NCI-H345 treated with DMSO at 0.1 percent for 48 hours (cell line): ENCODE measurements at regions not wholly inside any gene's neighbourhood (a gene's known extent, or its start where the extent isn't known, plus 50 kb on each side); places are given as distances from the start of the nearest gene placed in this dataset.

Experiments
- DNase-seq: peaks from one replicate; lab custom pipeline; 2025; ENCODE audit not compliant: unreplicated experiment; lab: John Stamatoyannopoulos, UW

DNA sequence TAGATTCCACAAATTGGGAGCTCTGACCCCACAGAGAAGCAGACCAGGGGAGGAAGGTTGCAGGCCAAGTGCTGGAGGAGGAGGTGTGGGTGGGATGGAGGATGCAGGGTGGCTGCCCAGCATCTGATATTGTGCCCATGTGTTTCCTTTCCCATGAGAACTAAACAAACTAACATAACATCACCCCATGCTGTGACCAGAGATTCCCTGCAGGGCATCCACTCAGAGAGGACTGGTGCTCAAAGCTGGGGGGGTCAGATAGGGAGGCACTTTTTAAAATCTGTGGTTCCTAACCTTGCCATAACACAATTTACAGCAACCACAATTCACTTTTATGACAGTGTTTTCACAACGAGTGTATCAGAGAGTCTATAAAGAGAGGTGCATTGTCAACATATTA is 1277.6 kb downstream of the AACS start:
- no peak for DNase-seq

DNA sequence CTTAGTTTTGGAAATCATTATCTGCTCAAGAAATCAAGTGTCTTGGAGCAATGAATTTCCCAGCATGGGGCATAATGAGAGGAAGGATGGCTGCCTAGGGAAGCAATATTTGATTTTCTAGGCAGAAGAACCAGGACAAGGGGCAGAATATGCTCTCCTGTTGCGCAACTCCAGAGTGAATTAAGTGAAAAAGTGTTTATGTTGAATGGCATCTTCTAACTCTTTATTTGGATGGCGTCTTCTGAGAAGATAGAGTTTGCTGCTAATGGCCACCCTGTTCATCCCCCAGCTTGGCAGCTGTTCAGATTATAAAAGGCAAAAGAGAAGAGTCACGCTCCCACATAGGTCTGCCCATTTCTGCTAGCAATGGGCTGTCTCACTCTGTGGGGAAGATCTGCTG is 1278.1 kb downstream of the AACS start:
- no peak for DNase-seq

DNA sequence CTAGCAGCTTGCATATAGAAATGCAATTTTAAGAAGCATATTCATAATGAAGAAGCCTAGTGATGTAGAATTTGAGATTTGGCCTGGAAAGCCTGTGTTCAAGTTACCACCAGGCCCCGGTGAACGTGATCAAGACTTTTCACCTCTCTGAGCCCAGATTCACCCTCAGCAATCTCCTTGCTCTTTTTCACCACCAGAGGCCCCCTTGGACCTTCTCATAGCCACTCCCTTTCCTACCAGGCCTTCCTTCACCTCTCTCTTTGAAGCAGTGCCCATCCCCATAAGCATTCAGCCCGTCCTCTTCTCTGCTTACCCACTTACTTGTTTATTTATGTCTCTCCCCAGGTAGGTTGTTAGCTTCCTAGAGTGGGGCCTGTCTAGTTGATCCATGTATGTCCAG is 1280.9 kb downstream of the AACS start:
- DNase-seq, result no peak

DNA sequence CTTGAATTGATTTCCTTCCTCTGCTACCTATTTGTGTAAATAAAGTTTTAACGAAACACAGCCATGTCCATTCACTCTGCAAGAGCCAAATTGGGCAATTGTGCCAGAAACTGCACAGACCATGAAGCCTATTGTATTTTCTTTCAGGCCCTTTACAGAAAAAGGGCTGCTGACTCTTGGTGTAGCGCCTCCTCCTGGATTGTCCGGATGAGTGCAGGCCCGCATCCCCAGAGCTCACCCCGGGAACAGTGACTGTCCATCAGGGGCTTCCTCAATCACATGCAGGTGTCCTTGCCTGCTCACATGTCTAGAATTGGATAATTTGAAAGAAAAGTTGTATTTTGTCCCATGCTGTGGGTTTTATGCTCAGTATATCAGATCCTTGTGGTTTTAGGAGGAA is 1282.2 kb downstream of the AACS start:
- DNase-seq, result no peak

DNA sequence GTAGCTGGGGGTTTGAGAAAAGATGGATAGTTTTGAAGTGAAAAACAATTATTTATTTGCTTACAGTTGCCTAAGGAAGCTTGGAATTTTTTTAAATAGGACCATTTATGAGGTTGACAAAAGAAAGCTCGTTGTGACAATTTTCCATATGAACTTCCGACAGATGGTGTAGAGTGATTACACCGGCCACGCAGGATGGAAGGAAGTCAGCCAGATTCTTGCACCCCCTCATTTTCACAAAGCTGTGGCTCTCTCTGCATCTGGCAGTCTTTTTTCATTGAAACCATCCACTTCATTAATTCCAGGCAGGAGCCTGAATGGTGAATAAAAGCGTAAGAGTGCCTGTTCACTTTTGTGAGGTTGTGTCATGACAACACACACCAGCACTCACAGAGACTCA is 1284.1 kb downstream of the AACS start:
- no peak for DNase-seq

DNA sequence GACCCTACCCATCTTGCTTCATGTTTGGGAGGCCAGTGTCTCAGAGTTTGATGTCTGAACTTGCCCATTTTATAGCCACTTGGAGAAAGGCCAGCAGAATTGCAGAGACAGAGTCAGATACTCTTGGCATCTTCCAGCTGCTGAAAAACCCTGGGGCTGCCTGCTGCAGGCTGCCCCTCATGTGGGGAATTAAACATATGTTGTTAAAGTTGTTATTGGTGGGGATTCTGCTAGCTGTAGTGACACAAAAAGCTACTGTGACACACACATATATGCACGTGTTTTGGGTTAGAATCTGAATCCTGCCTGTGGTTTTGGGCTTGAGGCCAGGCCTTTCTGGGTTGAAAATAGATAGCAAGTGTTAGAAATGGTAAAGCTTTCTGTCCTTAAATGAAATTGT is 1288.4 kb downstream of the AACS start:
- DNase-seq, result no peak

DNA sequence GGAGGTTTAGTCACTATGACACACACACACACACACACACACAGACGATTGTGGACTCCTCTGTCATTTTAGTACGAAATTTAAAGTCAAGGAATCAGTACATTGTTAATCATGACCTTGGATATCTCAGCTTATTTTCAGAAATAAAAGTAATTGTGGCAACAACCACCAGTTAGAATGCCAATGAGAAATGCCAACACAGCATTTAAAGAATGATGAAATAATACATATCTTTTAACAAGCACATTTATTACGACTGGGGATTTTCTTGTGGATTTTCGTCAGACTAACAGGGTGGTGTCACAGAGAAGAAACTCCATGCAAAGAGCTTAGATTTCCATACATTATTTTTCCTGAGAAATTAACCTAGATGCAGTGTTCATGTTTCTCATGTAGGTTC is 1289.4 kb downstream of the AACS start:
- DNase-seq, result no peak

DNA sequence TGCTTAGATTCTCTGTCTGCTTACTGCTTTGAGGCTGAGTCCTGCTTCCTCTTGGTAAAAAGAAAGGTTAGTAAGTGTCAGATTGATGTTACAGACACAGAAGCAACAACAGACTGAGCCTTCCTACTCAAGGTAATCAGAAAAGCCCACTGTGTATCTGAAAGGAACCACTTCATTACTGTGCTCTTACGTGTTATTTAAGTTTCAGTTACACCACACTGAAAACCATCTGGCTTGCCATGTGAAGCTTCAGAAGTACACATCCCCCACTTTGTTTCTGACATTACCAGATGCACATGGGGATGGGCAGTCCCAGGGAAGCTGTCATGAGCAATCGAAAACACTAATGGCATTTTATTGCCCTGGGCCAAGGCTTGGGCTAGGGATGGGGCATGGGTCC is 1290.1 kb downstream of the AACS start:
- DNase-seq, result no peak

DNA sequence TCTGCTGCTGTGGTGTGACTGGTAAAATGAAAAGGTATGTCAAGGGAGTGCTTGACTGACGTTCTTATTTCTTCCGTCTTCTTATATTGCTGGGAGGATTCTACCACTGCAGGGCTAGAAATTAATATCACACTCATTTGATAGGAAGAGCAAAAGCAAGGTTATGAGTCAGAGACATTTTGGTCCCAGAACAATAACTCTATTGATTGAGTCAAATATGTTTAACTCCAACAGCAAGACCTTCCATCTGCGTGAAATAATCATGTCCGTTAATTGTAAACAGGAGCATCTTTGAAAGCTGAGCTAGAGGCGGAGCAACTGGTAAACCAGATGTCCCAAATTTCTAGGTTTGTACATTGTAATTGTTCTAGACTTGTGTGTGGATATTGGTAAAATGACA is 1293.6 kb downstream of the AACS start:
- DNase-seq, result no peak

DNA sequence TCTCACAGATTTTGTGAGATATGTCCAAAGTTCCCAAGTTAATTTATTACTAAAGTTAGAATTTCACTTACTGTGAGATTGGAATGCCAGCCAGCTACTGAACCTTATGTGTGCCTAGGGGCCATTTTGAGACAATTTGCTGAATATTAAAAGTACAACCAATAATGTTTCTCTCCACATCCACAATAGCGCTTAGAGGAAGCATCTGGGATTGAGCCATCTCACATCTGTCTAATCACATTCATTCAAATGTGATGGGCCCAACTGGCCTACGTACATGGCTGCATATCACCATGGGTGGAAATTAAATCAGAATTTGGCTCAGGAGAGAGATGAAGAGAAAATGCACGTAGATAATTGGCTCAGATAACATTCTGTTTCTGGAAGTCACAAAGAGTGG is 1294.0 kb downstream of the AACS start:
- no peak for DNase-seq

DNA sequence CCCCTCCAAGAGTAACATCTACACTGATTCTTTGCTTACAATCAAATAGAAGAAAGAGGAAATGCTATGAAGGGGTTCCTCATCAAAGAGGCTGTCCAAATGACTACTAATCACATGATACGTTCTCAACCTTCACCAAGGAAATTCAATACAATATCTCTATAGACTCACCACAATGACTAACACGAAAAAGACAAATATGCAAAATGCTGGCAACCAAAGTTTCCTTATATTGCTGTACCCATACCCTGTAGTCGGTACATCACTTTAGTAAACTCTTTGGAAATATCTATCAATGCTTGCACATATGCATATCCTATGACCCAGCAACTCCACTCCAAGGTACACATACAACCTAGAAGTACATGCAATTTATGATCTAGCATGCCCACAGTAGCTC is 1296.6 kb downstream of the AACS start:
- DNase-seq, result no peak

DNA sequence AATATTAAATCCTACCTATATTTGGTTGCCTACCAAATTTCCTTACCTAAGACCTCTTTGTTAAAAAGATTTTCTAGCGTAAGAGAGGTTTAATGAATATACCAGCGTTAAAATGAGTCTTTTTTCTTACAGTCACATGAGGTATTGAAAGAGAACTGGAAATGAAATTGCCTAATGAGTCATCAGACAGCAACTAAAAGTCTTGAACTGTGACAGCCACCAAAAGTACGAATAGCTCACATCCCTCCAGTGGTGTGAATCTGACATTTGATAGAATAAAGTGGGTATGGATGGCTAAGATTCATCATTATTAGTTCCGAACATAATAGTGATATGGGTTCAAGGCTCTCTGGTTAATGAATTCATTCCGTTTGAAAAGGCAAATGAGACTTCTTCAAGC is 1297.3 kb downstream of the AACS start:
- no peak for DNase-seq

DNA sequence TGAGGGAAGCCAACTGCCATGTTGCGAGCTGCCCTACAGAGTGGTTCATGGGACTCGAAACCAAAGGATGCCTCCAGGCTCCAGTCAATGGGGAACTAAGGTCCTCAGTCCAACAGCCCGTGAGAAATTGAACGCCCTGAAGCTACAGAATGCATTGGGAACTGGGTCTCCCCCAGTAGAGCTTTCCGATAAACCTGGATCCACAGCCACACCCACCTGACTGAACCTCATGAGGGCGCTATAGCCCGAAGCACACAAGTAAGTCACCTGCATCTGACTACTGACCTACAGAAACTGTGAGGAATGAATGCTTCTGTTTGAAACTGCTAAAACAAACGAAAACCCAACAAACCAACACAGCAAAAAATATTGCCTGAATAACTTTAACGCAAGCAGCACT is 1297.7 kb downstream of the AACS start:
- DNase-seq, result no peak

DNA sequence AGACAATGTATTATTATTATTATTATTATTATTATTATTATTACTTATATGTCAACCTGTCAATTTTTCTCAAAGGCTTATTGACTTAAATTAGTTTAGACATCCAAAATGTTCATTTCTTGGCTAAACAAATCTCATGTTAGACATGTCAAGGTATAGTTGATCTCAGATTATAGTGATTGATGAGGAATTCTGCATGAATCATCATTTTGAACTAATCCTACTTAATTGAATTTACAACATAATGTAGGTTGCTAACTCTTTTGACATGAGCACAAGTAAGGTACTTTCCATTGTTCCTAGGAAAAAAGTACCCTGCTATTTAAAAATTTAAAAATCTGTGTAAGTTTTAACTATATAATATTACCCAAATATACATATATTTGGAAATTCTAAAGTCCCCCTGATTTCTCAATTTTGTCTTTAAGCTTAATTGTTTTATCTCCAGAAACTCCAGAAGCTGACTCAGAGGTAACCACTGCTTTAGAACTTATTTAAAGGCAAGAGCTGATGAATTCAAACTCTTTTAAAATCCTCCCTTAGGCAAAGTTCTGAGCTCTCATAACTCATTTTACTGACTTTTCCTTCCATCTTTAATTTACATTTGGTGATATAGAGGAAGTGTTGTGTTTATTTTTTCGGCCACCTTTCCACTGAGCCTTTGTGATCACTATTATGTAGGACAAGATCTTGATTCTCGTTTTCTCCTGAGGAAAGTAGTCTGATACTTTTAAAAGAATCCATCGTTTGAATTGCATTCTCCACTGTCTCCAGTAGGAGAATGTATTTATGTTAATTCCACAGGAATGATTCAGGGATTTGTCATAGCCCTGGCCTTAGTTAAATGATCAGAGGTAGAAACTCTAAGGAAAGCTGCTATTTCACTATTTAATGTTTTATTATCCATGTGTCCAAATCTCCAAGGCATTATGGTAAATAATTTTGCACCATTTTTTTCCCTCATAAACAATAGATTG is 1304.5 kb downstream of the AACS start:
- no peak for DNase-seq

DNA sequence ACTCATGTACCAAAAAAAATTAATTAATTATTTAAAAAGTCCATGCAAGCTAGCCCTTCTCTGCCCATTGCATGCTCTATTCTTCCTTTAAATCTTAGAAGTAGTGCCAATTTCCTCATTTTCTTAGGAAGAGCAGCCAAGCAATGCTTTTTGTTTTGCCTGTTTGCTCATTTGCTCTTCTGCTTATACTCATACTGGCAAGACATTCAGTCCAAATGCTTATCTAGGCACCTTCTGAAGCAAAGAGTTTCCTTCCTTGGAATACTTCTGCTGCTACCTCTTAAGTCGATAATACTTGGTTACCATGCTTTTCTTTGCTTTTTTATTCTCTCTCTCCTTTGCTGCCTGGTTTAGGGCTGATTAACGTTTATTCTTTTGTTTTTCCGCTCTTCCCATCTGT is 1318.3 kb downstream of the AACS start:
- no peak for DNase-seq

DNA sequence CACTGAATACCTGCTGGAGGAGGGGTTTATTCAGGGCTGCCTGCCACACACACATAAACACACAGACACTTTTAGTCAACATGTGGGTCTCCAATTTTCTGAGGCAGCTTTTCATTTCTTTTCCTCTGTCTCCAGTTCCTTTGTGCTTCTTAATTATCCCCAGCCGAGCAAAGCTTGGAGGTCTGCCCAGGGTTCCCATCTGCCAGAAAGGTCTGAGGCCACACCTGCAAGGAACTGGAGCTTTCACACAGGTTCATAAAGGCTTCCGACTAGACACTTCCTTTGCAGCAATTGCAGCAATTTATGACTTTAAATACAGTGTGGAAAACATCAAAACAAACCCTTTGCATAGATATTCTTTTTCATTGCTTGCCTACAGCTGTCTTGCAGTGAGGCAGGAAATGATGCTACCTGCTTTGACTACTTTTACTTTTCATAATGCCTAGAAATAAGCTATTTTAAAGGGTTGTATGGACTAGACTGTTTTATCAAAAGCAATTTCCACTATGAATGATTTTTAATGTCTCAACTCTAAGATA is 1318.9 kb downstream of the AACS start:
- no peak for DNase-seq

DNA sequence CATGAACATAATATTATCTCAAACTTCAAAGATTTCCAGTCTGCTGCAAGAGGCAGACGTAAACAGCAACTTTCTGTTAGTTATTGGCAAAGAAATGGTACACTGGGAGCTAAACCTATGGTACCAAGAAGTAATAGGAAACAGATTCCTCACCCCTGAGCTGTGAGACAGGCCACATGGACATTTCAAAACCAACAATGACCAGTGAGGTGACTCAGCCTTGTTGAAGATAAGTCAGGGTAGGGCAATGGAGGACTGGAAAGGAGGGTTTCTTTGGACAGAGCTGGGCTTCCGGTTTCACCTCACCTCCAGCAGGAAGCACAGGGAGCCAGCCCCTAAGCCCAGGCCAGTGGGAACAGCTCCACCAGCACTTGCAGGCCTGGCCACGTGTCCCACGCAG is 1320.5 kb downstream of the AACS start:
- DNase-seq, result no peak

DNA sequence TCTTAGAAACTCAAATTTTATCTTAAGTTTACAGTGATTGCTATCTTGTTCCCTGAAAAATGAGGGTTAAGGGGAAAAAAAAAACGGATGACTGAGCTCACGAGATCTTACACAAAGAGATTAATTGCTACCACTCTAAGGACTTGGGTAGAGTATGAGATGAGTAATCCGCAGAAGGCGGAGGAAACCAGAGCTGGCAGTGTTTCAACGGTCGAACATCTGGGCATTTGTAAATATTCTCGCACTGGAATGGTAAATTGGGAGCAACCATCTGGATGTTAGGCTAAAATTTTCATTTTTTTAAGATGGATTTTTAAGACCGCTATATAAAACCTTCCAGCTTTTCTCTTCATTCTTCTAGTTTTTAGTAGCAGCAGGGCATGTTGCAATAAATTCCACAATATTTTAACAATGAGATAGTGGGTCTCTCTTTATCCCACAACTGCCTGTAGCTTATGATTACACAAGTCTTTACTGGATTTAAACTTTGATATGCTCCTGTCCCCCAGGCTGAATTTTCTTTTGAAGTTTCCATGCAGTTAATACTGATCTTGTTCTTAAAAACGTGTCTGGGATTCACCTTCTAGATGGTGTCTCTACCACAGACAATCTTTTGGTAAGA is 1324.1 kb downstream of the AACS start:
- no peak for DNase-seq

DNA sequence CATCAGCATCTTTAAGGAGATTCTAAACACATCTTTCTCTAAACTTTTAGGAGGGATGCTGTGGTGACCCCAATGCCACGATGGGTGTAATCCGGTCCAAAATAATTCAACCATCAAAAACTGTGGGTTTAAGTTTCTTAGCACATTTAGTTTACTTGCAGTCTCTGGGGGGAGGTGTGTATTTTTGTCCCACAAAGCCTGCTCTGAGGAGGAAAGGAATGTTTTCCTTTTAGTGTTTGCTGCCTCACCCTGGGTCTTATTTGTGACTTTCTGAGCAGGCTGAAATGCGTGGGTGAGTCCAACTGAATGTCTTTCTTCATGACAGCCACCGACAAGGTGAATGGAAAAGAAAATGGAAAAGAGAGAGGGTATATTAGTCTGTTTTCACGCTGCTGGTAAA is 1324.7 kb downstream of the AACS start:
- DNase-seq, result no peak

DNA sequence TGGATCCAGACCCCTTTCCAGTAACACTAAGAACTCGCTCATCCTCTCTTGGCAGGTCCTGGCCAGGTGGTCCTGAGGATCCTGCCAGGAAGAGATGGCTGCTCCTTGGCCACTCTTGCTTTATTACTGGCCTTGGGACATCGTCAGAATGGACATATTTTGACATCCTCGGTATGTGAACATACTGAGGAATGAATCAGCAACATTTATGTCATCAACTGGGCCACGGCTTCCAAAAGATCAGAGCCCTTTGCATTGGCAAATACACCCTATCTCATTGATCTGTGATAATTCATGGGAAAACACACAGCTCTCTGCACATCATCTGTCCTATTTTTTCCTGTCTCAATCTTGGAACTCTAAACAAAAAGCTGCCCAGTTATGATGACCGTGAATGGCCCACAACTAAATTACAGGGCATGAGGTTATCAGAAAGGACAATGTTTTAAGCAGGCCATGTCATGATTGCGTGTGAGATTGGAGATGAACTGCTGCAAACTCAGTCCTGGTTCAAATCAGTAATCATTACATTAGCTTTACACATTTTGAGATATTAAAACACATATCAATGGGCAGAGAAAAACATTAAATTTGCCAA is 1325.8 kb downstream of the AACS start:
- DNase-seq, result no peak

DNA sequence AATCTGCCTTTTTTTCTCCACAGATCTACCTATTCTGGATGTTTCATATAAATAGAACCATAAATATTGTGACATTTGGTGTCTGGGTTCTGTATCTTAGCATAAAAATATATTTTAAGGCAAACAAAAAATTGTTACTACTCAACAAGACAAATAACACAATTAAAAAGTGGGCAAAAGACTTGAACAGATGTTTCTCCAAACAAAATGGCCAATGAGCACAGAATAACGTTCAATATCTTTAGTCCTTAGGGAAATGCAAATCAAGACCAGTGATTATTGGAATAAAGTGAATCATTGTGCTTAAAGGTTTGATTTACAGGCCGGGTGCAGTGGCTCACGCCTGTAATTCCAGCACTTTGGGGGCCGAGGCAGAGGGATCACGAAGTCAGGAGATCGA is 1331.3 kb downstream of the AACS start:
- no peak for DNase-seq

DNA sequence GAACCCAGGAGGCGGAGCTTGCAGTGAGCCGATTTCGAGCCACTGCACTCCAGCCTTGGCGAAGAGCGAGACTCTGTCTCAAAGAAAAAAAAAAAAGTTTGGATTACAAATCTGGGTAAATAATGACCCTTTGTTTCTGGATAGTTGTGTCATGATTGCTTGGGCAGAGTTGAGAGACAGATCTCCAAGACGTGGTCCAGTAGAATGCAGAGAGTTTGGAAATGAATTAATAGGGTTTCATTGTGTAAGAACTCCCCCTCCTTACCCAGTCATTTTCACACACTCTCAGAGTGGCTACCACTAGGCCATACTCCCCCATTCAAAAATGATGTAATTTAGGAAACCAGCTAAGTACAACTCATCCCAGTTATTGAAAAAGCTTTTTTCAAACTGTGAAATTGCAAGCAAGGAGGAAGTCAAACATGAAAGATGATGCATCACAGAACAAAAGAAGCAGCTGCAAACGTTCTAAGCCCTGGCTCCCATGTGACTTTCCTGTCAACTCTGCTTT is 1331.9 kb downstream of the AACS start:
- DNase-seq, result no peak
